HG03439 (cell line): ENCODE measurements at regions not wholly inside any gene's neighbourhood (a gene's known extent, or its start where the extent isn't known, plus 50 kb on each side); places are given as distances from the start of the nearest gene placed in this dataset.

Source experiments
- ATAC-seq: cut with Tn5 transposase; IDR thresholded peaks from one replicate; pipeline ENCODE4 v1.9.1; 2021; ENCODE audit warnings: mild to moderate bottlenecking, moderate library complexity; ENCODE audit not compliant: unreplicated experiment

- no peak for ATAC-seq
Measured at GRCh38 chr5:108649646-108650045, 98.1 kb upstream of the FER start.

- no peak for ATAC-seq
Measured at GRCh38 chr5:108649106-108649505, 98.6 kb upstream of the FER start.

GRCh38 chr5:108642170-108642906 is 105.4 kb upstream of the FER start:
- ATAC-seq = peak; percentile 96

- no peak for ATAC-seq
Measured at GRCh38 chr5:108641596-108641995, 106.1 kb upstream of the FER start.

GRCh38 chr5:108639366-108639765 is 108.3 kb upstream of the FER start:
- ATAC-seq = no peak

GRCh38 chr5:108638021-108638420 is 109.7 kb upstream of the FER start:
- ATAC-seq = no peak

GRCh38 chr5:108637134-108637533 is 110.6 kb upstream of the FER start:
- no peak for ATAC-seq

- ATAC-seq = no peak
Measured at GRCh38 chr5:108636135-108636853, 111.4 kb upstream of the FER start.

GRCh38 chr5:108634617-108635288 is 112.9 kb upstream of the FER start:
- ATAC-seq = peak; percentile 75

- ATAC-seq = no peak
Measured at GRCh38 chr5:108634010-108634616, 113.6 kb upstream of the FER start.

GRCh38 chr5:108629779-108630528 is 117.7 kb upstream of the FER start:
- no peak for ATAC-seq

- no peak for ATAC-seq
Measured at GRCh38 chr5:108625654-108626053, 122.0 kb upstream of the FER start.

GRCh38 chr5:108623826-108624225 is 123.9 kb upstream of the FER start:
- ATAC-seq = no peak

- no peak for ATAC-seq
Measured at GRCh38 chr5:108620516-108620915, 127.2 kb upstream of the FER start.

GRCh38 chr5:108619815-108620214 is 127.9 kb upstream of the FER start:
- no peak for ATAC-seq

GRCh38 chr5:108617467-108618435 is 129.9 kb upstream of the FER start:
- ATAC-seq = no peak

GRCh38 chr5:108615216-108615615 is 132.5 kb upstream of the FER start:
- no peak for ATAC-seq

GRCh38 chr5:108607421-108607820 is 140.3 kb upstream of the FER start:
- no peak for ATAC-seq

GRCh38 chr5:108606185-108606584 is 141.5 kb upstream of the FER start:
- ATAC-seq = no peak

GRCh38 chr5:108602830-108603229 is 144.9 kb upstream of the FER start:
- ATAC-seq = no peak
